GM12874 (cell line): ENCODE measurements at regions not wholly inside any gene's neighbourhood (a gene's known extent, or its start where the extent isn't known, plus 50 kb on each side); places are given as distances from the start of the nearest gene placed in this dataset.

Experiments used
- CTCF ChIP-seq: IDR thresholded peaks from 2 replicates; pipeline ENCODE4 v1.5.1; 2011; ENCODE audit warnings: low read depth, mild to moderate bottlenecking, control low read depth, low read length, moderate library complexity; ENCODE audit not compliant: insufficient read depth

GRCh38 chr3:135771760-135772159, 193.8 kb upstream of the PPP2R3A start:
- no peak for TF ChIP-seq CTCF

- no peak for TF ChIP-seq CTCF
Observed at GRCh38 chr3:135779024-135779423, 186.5 kb upstream of the PPP2R3A start.

- no peak for TF ChIP-seq CTCF
Observed at GRCh38 chr3:135779590-135780235, 185.8 kb upstream of the PPP2R3A start.

GRCh38 chr3:135781026-135781815, 184.3 kb upstream of the PPP2R3A start:
- TF ChIP-seq CTCF: no peak

- no peak for TF ChIP-seq CTCF
Observed at GRCh38 chr3:135784557-135784956, 181.0 kb upstream of the PPP2R3A start.

- no peak for TF ChIP-seq CTCF
Observed at GRCh38 chr3:135788146-135788545, 177.4 kb upstream of the PPP2R3A start.

GRCh38 chr3:135788978-135789377, 176.6 kb upstream of the PPP2R3A start:
- TF ChIP-seq CTCF: no peak
